COLO668 (cell line): ENCODE measurements at regions not wholly inside any gene's neighbourhood (a gene's known extent, or its start where the extent isn't known, plus 50 kb on each side); places are given as distances from the start of the nearest gene placed in this dataset.

ENCODE experiments used
- DNase-seq: peaks from one replicate; lab custom pipeline; 2025; ENCODE audit not compliant: unreplicated experiment; lab: John Stamatoyannopoulos, UW

- DNase-seq = no peak
Observed at GRCh38 chr11:119784421-119784820, 55.4 kb upstream of the NECTIN1 start.

- no peak for DNase-seq
Observed at GRCh38 chr11:119783466-119784400, 54.7 kb upstream of the NECTIN1 start.

GRCh38 chr11:119782739-119783072, 53.7 kb upstream of the NECTIN1 start:
- no peak for DNase-seq

DNA sequence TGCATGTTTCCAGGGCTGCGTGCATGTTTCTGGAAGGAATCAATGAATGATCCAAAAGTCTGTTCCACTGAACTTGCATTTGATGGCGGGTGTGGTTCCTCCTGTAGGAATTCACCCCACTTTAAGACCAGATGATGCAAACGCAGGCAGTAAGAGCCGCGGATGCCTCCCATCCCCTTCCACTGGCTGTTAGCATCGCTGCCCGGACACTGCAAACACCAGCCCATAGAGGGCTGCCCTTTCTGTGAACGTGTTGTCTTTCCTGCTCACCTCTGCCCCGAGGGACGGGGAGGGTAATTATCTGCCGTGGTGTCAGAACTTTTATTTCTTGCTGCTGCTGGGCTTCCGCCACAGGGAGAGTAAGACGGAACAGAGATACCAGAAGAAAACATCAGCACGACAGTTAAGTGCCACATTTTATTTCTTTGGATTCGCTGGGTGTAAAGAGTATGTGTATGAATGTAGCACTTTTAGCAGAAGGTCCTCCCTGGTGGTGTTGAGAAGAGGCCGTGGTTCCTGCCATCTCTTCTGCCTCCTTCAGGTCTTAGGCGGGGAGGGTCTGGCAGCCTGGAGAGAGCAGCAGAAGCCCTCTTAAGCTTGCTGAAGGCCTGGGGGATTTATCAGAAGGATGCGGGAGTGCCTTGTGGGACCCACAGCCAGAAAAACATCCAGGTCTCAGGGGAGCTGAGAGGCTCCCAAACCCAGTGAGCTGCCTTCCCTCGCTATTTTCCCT, 53.2 kb upstream of the NECTIN1 start:
- no peak for DNase-seq

DNA sequence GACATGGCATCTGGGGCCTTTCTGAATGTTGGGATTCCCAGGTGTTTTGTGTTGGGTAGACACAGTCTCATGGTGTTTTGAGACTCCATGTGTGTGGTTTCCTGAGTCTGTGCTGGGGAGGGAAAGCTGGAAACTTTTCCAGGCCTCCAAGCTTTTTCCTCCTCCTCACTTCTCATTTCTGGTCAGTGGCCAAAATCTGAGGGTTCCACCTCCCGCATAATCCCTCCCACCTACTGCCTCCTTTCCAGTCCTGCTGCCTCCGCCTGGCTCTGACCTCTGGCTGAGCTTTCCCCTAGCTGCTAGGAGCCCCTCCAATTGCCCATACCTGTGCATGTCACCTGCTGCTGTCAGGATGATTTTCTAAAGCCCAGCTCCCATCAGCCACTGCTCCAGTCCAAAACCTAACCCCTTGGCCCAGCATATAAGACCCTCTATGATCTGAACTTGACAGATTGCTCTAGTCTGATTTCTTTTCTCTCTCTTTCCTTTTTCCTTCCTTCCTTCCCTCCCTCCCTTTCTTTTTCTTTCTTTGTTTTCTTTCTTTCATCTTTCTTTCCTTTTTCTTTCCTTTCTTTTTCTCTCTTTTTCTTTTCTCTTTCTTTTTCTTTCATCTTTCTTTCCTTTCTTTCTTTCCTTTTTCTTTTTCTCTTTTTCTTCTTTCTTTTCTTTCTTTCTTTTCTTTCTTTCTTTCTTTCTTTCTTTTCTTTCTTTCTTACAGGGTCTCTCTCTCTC, 51.4 kb upstream of the NECTIN1 start:
- DNase-seq = no peak

- DNase-seq = no peak
Observed at GRCh38 chr11:119779195-119780071, 50.4 kb upstream of the NECTIN1 start.
